ENCODE measurements at regions not wholly inside any gene's neighbourhood (a gene's known extent, or its start where the extent isn't known, plus 50 kb on each side); places are given as distances from the start of the nearest gene placed in this dataset.
"Not testable (repeated sequence)": the region's sequence is repeated elsewhere in the genome, so short reads cannot be mapped to it uniquely, and the experiment has no call there.

DNA sequence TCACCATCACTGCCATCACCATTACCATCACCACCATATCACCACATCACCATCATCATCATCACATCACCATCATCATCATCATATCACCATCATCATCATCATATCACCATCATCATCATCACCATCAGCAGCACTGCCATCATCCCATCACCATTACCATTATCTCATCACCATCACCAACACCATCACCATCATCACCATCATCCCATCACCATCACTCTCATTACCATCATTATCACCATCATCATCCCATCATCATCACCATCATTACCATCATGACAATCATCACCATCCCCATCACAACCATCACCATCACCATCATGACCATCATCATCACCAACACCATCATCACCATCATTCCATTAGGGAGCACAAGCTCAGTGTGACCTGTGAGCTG, 318.0 kb downstream of the ADGRD1 start:
- H3K4me1 ChIP-seq = peaks cover 5 to 15% (median 6%) of the 10 kb centered on the region in 3 donors
- TF ChIP-seq, protein P1, sequence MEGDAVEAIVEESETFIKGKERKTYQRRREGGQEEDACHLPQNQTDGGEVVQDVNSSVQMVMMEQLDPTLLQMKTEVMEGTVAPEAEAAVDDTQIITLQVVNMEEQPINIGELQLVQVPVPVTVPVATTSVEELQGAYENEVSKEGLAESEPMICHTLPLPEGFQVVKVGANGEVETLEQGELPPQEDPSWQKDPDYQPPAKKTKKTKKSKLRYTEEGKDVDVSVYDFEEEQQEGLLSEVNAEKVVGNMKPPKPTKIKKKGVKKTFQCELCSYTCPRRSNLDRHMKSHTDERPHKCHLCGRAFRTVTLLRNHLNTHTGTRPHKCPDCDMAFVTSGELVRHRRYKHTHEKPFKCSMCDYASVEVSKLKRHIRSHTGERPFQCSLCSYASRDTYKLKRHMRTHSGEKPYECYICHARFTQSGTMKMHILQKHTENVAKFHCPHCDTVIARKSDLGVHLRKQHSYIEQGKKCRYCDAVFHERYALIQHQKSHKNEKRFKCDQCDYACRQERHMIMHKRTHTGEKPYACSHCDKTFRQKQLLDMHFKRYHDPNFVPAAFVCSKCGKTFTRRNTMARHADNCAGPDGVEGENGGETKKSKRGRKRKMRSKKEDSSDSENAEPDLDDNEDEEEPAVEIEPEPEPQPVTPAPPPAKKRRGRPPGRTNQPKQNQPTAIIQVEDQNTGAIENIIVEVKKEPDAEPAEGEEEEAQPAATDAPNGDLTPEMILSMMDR (IDR thresholded peaks at IDR 0.05) = no peak
- no peak for TF ChIP-seq POLR2A (IDR thresholded peaks at IDR 0.05)
- no peaks in the 10 kb centered on the region for H3K9me3 ChIP-seq
- H3K27ac ChIP-seq = no peak overlapping the region
- no peak for DNase-seq
- no peak overlapping the region for H3K4me3 ChIP-seq
- intact Hi-C loops (cut with DNase I) = no loop called here
- peaks cover 0 to 14% (median 0%) of the 10 kb centered on the region in 4 donors for H3K27me3 ChIP-seq
- no peaks in the 10 kb centered on the region for H3K36me3 ChIP-seq

DNA sequence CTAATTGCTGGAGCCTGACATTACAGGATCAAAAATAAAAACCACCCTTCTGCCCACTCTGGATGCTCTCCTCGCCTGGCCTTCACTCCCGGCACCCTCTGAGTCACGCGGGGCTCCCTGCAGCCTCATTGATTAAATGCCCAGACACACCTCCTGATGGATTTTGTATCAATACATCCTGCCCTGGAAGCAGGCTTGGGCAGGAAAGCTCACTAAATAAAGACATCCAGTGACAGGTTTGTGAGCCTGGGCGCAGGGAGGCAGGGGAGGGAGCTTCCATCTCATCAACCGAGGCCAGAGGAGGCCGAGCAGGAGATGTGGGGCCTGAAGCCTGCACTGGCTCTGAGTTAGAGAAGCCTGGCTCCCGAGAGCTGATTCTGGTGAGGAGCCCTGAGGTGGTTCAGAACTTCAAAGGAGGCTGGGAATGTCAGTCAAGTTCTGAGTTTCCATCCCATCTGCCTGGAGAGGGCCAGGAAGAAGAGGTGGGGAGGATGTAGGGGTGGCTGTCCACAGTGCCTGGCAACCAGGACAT, 318.6 kb downstream of the ADGRD1 start:
- H3K36me3 ChIP-seq; intact Hi-C loops (cut with DNase I); H3K27ac ChIP-seq; DNase-seq; H3K9me3 ChIP-seq; H3K4me3 ChIP-seq; H3K4me1 ChIP-seq: not testable (repeated sequence)
- peaks cover 0 to 15% (median 0%) of the 10 kb centered on the region in 4 donors for H3K27me3 ChIP-seq
- 44 to 60% methylated on average over 1 to 7 of the region's 8 CpGs for WGBS, 2 donors

DNA sequence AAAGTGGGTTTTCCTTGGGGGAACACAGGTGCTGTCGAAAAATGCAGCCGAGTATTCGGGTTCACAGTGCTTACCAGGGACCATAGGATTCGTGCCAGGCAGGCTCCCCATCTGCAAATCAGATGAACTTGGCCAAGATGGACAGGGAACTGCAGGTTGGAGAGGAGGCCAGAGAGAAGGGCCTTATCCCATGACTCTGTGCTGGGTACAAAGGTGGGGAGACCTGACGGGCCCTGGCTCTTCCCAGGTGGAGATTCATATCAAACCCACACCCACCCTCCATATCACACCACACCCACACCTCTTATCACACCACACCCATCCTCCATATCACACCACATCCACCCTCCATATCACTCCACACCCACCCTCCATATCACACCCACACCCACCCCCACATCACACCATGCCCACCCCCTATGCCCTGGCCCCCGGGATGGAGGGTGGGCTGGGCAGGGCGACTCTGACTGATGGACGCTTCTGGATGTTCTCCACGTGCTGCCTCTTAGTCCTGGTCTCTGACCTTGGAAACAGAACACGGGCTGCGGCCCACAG, 319.7 kb downstream of the ADGRD1 start:
- Histone ChIP-seq H3K4me3 (no peak overlapping the region), H3K9me3 (no peaks in the 10 kb centered on the region), H3K27me3 (peaks cover 0 to 15% (median 0%) of the 10 kb centered on the region in 4 donors), H3K27ac (no peak overlapping the region), H3K36me3 (no peaks in the 10 kb centered on the region), H3K4me1 (no peaks in the 10 kb centered on the region)
- intact Hi-C loops (cut with DNase I) = no loop called here
- TF ChIP-seq, protein P1 (IDR thresholded peaks at IDR 0.05) = no peak
- no peak for TF ChIP-seq POLR2A (IDR thresholded peaks at IDR 0.05)
- no peak for DNase-seq
- WGBS, 2 donors = 65 to 90% methylated on average over 5 to 7 of the region's 11 CpGs

DNA sequence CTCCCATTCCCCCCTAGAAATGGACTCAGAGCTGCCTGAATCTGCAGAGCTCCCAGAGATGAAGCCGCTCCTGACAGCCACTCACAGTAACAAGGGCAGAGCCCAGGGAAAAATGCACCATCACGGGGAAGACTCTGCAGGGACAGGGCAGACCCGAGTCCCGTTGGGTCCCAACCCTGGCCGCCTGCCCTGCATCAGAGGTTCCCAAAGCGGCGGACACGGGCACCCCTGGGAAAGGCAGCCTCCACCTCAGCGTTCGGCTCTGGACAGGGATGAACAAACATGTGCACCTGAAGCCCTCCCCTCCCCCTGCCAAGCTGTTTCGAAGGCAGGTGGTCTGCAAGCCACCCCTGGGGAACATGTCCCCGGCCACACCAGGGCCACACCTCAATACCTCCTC, 320.4 kb downstream of the ADGRD1 start:
- Histone ChIP-seq H3K27me3 (peaks cover 0 to 21% (median 0%) of the 10 kb centered on the region in 4 donors), H3K4me3 (no peak overlapping the region), H3K27ac (no peak overlapping the region), H3K9me3 (no peaks in the 10 kb centered on the region), H3K36me3 (no peaks in the 10 kb centered on the region), H3K4me1 (no peaks in the 10 kb centered on the region)
- intact Hi-C loops (cut with DNase I) = no loop called here
- TF ChIP-seq, protein P1 (IDR thresholded peaks at IDR 0.05) = no peak
- no peak for TF ChIP-seq POLR2A (IDR thresholded peaks at IDR 0.05)
- DNase-seq = no peak
- 33% methylated on average over 1 of the region's 12 CpGs; no CpG with 5 or more reads in 1 of the 2 donors for WGBS, 2 donors

DNA sequence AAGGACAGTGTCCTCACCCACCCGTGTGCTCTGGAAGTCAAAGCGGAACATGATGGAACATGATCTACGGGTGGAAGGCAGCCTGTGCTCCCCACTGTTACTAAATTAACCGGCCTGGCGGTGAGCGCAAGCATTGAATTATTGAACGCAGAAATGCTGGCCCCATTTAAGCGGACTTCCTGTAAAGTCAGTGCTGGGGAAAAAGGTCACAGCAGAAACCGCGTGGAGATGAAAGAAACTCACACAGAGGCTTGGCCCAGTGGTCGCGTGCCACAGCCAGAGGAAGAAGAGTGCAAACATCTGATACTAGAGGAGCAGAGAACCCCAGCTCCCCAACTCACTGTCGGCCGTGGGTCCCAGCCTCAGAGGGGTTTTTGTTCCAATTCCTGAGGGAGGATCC, 321.2 kb downstream of the ADGRD1 start:
- Histone ChIP-seq H3K4me1 (no peaks in the 10 kb centered on the region), H3K36me3 (no peaks in the 10 kb centered on the region), H3K27ac (no peak overlapping the region), H3K9me3 (no peaks in the 10 kb centered on the region), H3K27me3 (peaks cover 0 to 25% (median 0%) of the 10 kb centered on the region in 4 donors), H3K4me3 (no peak overlapping the region)
- intact Hi-C loops (cut with DNase I) = no loop called here
- no peak for DNase-seq
- WGBS, 2 donors = 58 to 85% methylated on average over 8 to 10 of the region's 14 CpGs
- TF ChIP-seq, protein P1 (IDR thresholded peaks at IDR 0.05) = no peak
- no peak for TF ChIP-seq POLR2A (IDR thresholded peaks at IDR 0.05)

DNA sequence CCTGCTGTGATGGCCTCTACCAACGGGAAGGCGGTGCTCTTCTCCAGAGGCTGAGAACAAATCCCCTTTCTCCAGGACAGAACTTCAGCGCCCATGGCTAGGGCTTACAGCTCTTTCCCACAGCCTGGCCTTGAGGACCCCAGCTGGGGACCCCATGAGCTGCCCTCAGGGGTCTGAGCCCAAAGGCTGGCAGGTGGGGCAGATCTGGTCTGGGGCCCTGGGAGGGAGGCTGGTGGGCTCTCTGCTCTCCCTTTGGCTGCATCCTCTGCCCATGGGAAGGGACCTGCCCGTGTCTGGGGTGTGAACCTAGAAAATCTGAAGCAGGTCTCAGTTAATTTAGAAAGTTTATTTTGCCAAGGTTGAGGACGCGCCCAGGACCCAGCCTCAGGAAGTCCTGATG, 322.1 kb downstream of the ADGRD1 start:
- Histone ChIP-seq H3K36me3 (no peaks in the 10 kb centered on the region), H3K27me3 (peaks cover 0 to 28% (median 0%) of the 10 kb centered on the region in 4 donors), H3K9me3 (no peaks in the 10 kb centered on the region), H3K4me1 (no peaks in the 10 kb centered on the region), H3K27ac (no peak overlapping the region), H3K4me3 (no peak overlapping the region)
- no peak for DNase-seq
- WGBS, 2 donors = 69 to 94% methylated on average over 2 to 3 of the region's 6 CpGs
- intact Hi-C loops (cut with DNase I) = no loop called here
- TF ChIP-seq, protein P1 (IDR thresholded peaks at IDR 0.05) = no peak
- no peak for TF ChIP-seq POLR2A (IDR thresholded peaks at IDR 0.05)

Data from esophagus squamous epithelium (tissue), 5 donors.